SU-DHL-6 (cell line): ENCODE measurements at regions not wholly inside any gene's neighbourhood (a gene's known extent, or its start where the extent isn't known, plus 50 kb on each side); places are given as distances from the start of the nearest gene placed in this dataset.

Experiments used
- CTCF ChIP-seq: fragments of 200-600 bp; sonication (generic); IDR thresholded peaks from one replicate; pipeline ENCODE4 v1.5.1; 2017; ENCODE audit warnings: antibody characterized with exemption, mild to moderate bottlenecking, low read length, moderate library complexity; ENCODE audit not compliant: insufficient read depth, poor library complexity, severe bottlenecking
- EZH2phosphoT487 ChIP-seq: fragments of 200-600 bp; sonication (generic), shearing (Covaris generic); conservative IDR thresholded peaks from 2 replicates; pipeline ENCODE4 v1.6.1; 2018; ENCODE audit warnings: mild to moderate bottlenecking, antibody characterized with exemption, low read length, moderate library complexity, mixed read lengths

GRCh38 chr1:110734133-110734680 is 59.5 kb upstream of the KCNA3 start:
- no peak for TF ChIP-seq CTCF
- TF ChIP-seq EZH2phosphoT487: no peak
